SK-N-SH (cell line): ENCODE measurements at regions not wholly inside any gene's neighbourhood (a gene's known extent, or its start where the extent isn't known, plus 50 kb on each side); places are given as distances from the start of the nearest gene placed in this dataset.
"Not testable (repeated sequence)": the region's sequence is repeated elsewhere in the genome, so short reads cannot be mapped to it uniquely, and the experiment has no call there.

Experiments
- CTCF ChIA-PET: fragments of 300-600, 350-600 bp; formaldehyde crosslinking; extraction: SDS; loops from one replicate; lab custom pipeline; 2021; lab: Yijun Ruan, JAX
- POLR2A ChIA-PET: fragments of 350-600 bp; sonication (Branson Sonifier 250); formaldehyde crosslinking; extraction: SDS; loops from one replicate; lab custom pipeline; 2020; ENCODE audit warnings: antibody characterized with exemption, inconsistent platforms; lab: Yijun Ruan, JAX
- DNase-seq: peaks from one replicate; pipeline ENCODE4 v3.0.0; 2012
- H2AFZ ChIP-seq: fragments of 200-600 bp; sonication (generic); 2 replicates; pipeline ENCODE4 v1.8.1; 2016; ENCODE audit warnings: antibody characterized with exemption, mild to moderate bottlenecking, low read depth
- H3F3A ChIP-seq: fragments of 200-600 bp; sonication (generic); replicated peaks from 2 replicates; pipeline ENCODE3; 2016; ENCODE audit warnings: antibody characterized with exemption, mild to moderate bottlenecking; ENCODE audit not compliant: insufficient read depth
- H3K27ac ChIP-seq, 2 experiments: fragments of 200-500 bp in 1 of 2; fragments of 200-600 bp in 1 of 2; sonication (Bioruptor generic) in 1 of 2; sonication (generic), shearing (Covaris generic) in 1 of 2; 2 replicates each; pipeline versions ENCODE4 v1.5.1 to v1.6.1; 2014 to 2016; ENCODE audit warnings: low read depth in 2 of 2, inconsistent platforms in 1 of 2, low read length in 1 of 2, mild to moderate bottlenecking in 1 of 2, mixed read lengths in 1 of 2
- H3K27me3 ChIP-seq: fragments of 200-600 bp; sonication (generic), shearing (Covaris generic); 2 replicates; pipeline ENCODE4 v1.6.1; 2016; ENCODE audit warnings: mixed run types; ENCODE audit not compliant: insufficient read depth
- H3K36me3 ChIP-seq, 2 experiments: fragments of 200-500 bp in 1 of 2; fragments of 200-600 bp in 1 of 2; sonication (Bioruptor generic) in 1 of 2; sonication (generic) in 1 of 2; replicated peaks in 1 of 2; 2 replicates each; pipeline versions ENCODE3 to v1.5.1; 2014 to 2016; ENCODE audit warnings: low read length in 1 of 2, mild to moderate bottlenecking in 1 of 2; ENCODE audit not compliant: insufficient read depth in 2 of 2, control insufficient read depth in 1 of 2
- H3K4me1 ChIP-seq, 2 experiments: fragments of 200-500 bp in 1 of 2; fragments of 200-600 bp in 1 of 2; sonication (Bioruptor generic) in 1 of 2; sonication (generic), shearing (Covaris generic) in 1 of 2; 2 replicates each; pipeline versions ENCODE4 v1.5.1 to v1.6.1; 2014 to 2016; ENCODE audit warnings: low read depth in 1 of 2, low read length in 1 of 2, mixed run types in 1 of 2; ENCODE audit not compliant: insufficient read depth in 2 of 2, control insufficient read depth in 1 of 2
- H3K4me2 ChIP-seq: fragments of 200-600 bp; sonication (generic), shearing (Covaris generic); 2 replicates; pipeline ENCODE4 v1.6.1; 2017; ENCODE audit warnings: mixed run types
- H3K4me3 ChIP-seq, 2 experiments: fragments of 200-500 bp in 1 of 2; fragments of 200-600 bp in 1 of 2; sonication (Bioruptor generic) in 1 of 2; sonication (generic), shearing (Covaris generic) in 1 of 2; 2 replicates each; pipeline versions ENCODE4 v1.5.1 to v1.8.1; 2014 to 2016; ENCODE audit warnings: low read depth in 2 of 2, inconsistent platforms in 1 of 2, low read length in 1 of 2, mild to moderate bottlenecking in 1 of 2, mixed read lengths in 1 of 2, moderate library complexity in 1 of 2
- H3K79me2 ChIP-seq: fragments of 200-600 bp; sonication (generic); 2 replicates; pipeline ENCODE4 v1.8.1; 2017; ENCODE audit warnings: mild to moderate bottlenecking; ENCODE audit not compliant: insufficient read depth
- H3K9ac ChIP-seq: fragments of 200-600 bp; sonication (generic); 2 replicates; pipeline ENCODE4 v1.6.1; 2017; ENCODE audit warnings: mixed run types
- H3K9me2 ChIP-seq: fragments of 200-600 bp; sonication (generic); 2 replicates; pipeline ENCODE4 v1.6.1; 2017; ENCODE audit warnings: mixed run types
- H3K9me3 ChIP-seq: fragments of 200-600 bp; sonication (generic); 2 replicates; pipeline ENCODE4 v1.6.1; 2017; ENCODE audit warnings: mixed run types, mild to moderate bottlenecking, moderate library complexity
- H4K20me1 ChIP-seq: fragments of 200-600 bp; sonication (generic); 2 replicates; pipeline ENCODE4 v1.6.1; 2017; ENCODE audit warnings: mild to moderate bottlenecking, mixed run types; ENCODE audit not compliant: insufficient read depth
- EP300 ChIP-seq, 2 experiments: IDR thresholded peaks; 2 replicates each; pipeline versions ENCODE4 v1.4.0 to v1.6.1; 2012; ENCODE audit warnings: borderline replicate concordance in 1 of 2, low read depth in 1 of 2, low read length in 1 of 2
- FOSL2 ChIP-seq: IDR thresholded peaks from 2 replicates; pipeline ENCODE4 v1.4.0; 2012; ENCODE audit warnings: low read depth, mild to moderate bottlenecking, moderate library complexity, borderline replicate concordance
- FOXJ3 ChIP-seq: sonication (generic); formaldehyde crosslinking; IDR thresholded peaks from 2 replicates; pipeline ENCODE4 v1.5.1; 2020; ENCODE audit warnings: mild to moderate bottlenecking, missing genetic modification reagents
- GABPA ChIP-seq: IDR thresholded peaks from 2 replicates; pipeline ENCODE4 v1.4.0; 2012; ENCODE audit warnings: low read depth, mild to moderate bottlenecking
- GATA2 ChIP-seq: sonication (generic); formaldehyde crosslinking; IDR thresholded peaks from 2 replicates; pipeline ENCODE4 v1.5.0; 2020; ENCODE audit warnings: mild to moderate bottlenecking, missing genetic modification reagents
- IRF3 ChIP-seq: fragments of 150-350 bp; IDR thresholded peaks from 2 replicates; pipeline ENCODE4 v1.6.1; 2016; ENCODE audit warnings: mild to moderate bottlenecking, low read depth, low read length
- JUND ChIP-seq: IDR thresholded peaks from 2 replicates; pipeline ENCODE4 v1.4.0; 2012
- MEF2A ChIP-seq: IDR thresholded peaks from 2 replicates; pipeline ENCODE4 v1.4.0; 2012; ENCODE audit warnings: low read depth, borderline replicate concordance
- NFIC ChIP-seq: IDR thresholded peaks from 2 replicates; pipeline ENCODE4 v1.4.0; 2012; ENCODE audit warnings: borderline replicate concordance
- NRF1 ChIP-seq: IDR thresholded peaks from 2 replicates; pipeline ENCODE4 v1.6.1; 2012; ENCODE audit warnings: low read depth, mild to moderate bottlenecking, low read length
- POLR2AphosphoS5 ChIP-seq: IDR thresholded peaks from 2 replicates; pipeline ENCODE4 v1.6.1; 2012; ENCODE audit warnings: low read depth, low read length
- RCOR1 ChIP-seq: fragments of 150-350 bp; IDR thresholded peaks from 2 replicates; pipeline ENCODE4 v1.6.1; 2017; ENCODE audit warnings: antibody characterized with exemption, low read length
- REST ChIP-seq: IDR thresholded peaks from 2 replicates; pipeline ENCODE4 v1.6.1; 2012; ENCODE audit warnings: mild to moderate bottlenecking, low read depth, low read length, moderate library complexity
- SIN3A ChIP-seq: IDR thresholded peaks from 2 replicates; pipeline ENCODE4 v1.6.1; 2012; ENCODE audit warnings: low read depth, mild to moderate bottlenecking, low read length, moderate library complexity, borderline replicate concordance
- USF2 ChIP-seq: fragments of 150-350 bp; IDR thresholded peaks from 2 replicates; pipeline ENCODE4 v1.6.1; 2017; ENCODE audit warnings: antibody characterized with exemption, low read length, low read depth, borderline replicate concordance
- WGBS: methylation state at CpG from one replicate; pipeline ENCODE4 v1.1.6; 2017; ENCODE audit warnings: low lambda C conversion rate; 5-methylcytosine and 5-hydroxymethylcytosine counted together
- TF ChIP-seq, protein P1 (sequence below): IDR thresholded peaks from 2 replicates; pipeline ENCODE4 v1.4.0; 2012; ENCODE audit warnings: low read depth

- H3K4me2 ChIP-seq = no peak overlapping the region
- H3K9me3 ChIP-seq = no peaks in the 10 kb centered on the region
- no peaks in the 10 kb centered on the region for H3K9me2 ChIP-seq
- TF ChIP-seq USF2 (no peak), SIN3A (no peak), POLR2AphosphoS5 (no peak), FOSL2 (no peak), NRF1 (no peak), MEF2A (no peak), NFIC (no peak), REST (no peak), RCOR1 (no peak), GATA2 (CRISPR knock-in tag) (no peak), FOXJ3 (CRISPR knock-in tag) (no peak), IRF3 (no peak), JUND (no peak), EP300 (IDR thresholded peaks at IDR 0.05; ENCODE audit: borderline replicate concordance in 1 of 2, low read depth in 1 of 2, low read length in 1 of 2) (no peak), GABPA (no peak)
- TF ChIP-seq, protein P1, sequence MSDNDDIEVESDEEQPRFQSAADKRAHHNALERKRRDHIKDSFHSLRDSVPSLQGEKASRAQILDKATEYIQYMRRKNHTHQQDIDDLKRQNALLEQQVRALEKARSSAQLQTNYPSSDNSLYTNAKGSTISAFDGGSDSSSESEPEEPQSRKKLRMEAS = no peak
- DNase-seq = no peak
- no peak overlapping the region for H2AFZ ChIP-seq
- H3K27ac ChIP-seq = no peak overlapping the region
- H3F3A ChIP-seq = no peaks in the 10 kb centered on the region
- 28% methylated on average over 2 of the region's 2 CpGs for WGBS
- H3K79me2 ChIP-seq = no peaks in the 10 kb centered on the region
- ChIA-PET CTCF (no interaction called here), POLR2A (no interaction called here)
- no peaks in the 10 kb centered on the region for H3K36me3 ChIP-seq
- H3K4me3 ChIP-seq = no peak overlapping the region
- H3K9ac ChIP-seq = no peak overlapping the region
- no peaks in the 10 kb centered on the region for H4K20me1 ChIP-seq
- no peaks in the 10 kb centered on the region for H3K27me3 ChIP-seq
- H3K4me1 ChIP-seq = no peaks in the 10 kb centered on the region
Measured at GRCh38 chr1:121544500-121544899, 359.7 kb downstream of the SRGAP2C start.

- H3K79me2 ChIP-seq, H3K9me2 ChIP-seq, H3K4me2 ChIP-seq, H4K20me1 ChIP-seq, DNase-seq, H3F3A ChIP-seq, H2AFZ ChIP-seq, H3K27me3 ChIP-seq, H3K4me1 ChIP-seq, CTCF ChIA-PET, H3K9ac ChIP-seq, H3K27ac ChIP-seq, H3K36me3 ChIP-seq, H3K4me3 ChIP-seq, POLR2A ChIA-PET, H3K9me3 ChIP-seq: not testable (repeated sequence)
- 50% methylated on average over 2 of the region's 3 CpGs for WGBS
Measured at GRCh38 chr1:121545899-121546298, 361.1 kb downstream of the SRGAP2C start.
